GM21423 (cell line): ENCODE measurements at regions not wholly inside any gene's neighbourhood (a gene's known extent, or its start where the extent isn't known, plus 50 kb on each side); places are given as distances from the start of the nearest gene placed in this dataset.
A peak's percentile ranks its signal among the peaks of the same experiment; 100 is the strongest.
"Not testable (repeated sequence)": the region's sequence is repeated elsewhere in the genome, so short reads cannot be mapped to it uniquely, and the experiment has no call there.

Experiments
- ATAC-seq: cut with Tn5 transposase; IDR thresholded peaks from one replicate; pipeline ENCODE4 v1.9.1; 2021; ENCODE audit warnings: mild to moderate bottlenecking, moderate library complexity; ENCODE audit not compliant: unreplicated experiment

DNA sequence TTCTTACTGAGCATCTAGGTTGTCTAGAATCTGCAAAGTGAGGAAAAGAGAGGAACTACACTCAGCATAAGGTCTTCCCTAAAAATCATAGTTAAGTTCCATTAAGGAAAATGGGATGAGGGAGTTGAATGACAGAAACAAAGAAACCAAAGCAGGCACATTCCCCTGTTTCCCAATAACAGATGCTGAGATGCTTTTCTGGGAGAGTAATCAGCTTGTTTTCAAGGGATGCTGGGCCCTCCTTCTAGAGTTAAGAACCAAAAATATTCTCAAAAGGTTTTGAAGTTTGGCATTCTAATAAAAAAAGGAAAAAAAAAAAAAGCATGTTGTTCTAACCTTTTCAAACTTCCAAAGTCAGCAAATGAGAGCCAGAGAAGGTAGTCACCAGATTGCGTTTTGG is 105.2 kb upstream of the ZNF648 start:
- no peak for ATAC-seq

DNA sequence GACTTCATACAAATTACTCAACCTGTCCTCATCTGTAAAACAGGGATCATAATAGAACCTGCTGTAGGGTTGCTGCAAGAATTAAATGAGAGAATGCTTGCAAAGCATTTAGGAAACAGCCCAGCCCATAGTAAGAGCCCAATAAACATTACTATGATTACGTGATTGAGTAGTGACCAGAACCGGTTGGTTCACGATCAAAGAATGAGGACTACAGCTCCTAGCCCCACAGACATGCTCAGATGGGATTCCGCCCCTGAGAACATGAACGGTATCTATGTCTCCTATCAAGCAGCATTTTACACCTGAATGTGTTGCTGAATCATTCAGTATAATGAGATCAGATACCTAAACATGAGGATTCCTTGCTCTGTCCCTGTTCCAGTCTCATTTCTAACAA is 104.8 kb upstream of the ZNF648 start:
- ATAC-seq, result no peak

DNA sequence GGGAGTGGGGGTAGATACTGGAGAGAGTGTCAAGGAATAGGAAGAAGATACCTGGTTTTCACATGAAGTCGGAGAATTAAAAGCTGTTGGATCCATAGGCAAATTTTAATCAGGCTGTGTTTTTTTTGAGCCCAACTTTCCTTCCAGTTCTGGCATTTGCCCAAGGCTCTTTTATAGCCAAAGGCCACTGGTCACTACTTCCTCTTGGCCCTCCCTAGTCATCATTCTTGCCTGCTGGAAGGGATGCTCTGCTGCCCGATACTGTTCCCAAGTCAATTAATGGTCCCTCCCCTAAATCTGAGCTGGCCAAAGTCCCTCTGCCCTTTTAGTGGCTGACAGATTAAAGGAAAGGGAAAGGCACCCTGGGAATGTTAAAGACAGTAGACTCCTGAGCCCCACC is 102.8 kb upstream of the ZNF648 start:
- no peak for ATAC-seq

DNA sequence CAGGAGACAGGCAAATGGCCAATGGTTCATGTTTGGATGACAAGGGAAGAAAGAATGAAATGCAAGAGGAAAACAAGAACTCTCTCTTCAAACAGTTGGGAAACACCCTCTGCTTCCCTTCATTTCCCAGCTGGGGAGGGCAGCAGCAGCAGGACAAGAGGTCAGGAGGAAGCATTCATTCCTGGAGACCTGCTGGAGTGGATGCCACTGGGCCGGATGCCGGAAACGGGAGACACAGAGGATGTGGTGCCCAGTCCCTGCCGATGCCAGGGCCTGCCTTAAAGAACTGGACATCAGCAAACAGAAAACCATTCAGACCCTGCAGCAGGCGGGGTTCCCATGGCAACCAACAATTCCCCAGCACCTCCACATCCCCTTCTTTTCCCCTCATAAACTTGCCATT is 102.3 kb upstream of the ZNF648 start:
- no peak for ATAC-seq

DNA sequence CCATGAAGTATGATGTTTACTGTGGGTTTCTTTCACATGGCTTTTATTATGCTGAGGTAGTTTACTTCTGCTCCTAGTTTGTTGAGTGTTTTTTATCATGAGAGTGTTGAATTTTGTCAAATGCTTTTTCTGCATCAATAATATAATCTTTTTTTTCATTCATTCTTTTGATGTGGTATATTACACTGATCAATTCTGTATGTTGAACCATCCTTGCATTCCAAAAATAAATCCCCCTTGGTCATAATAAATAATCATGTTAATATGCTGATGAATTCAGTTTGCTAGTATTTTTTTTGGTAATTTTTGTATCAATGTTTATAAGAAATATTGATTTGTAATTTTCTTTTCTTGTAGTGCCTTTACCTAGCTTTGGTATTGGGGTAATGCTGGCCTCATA is 97.9 kb upstream of the ZNF648 start:
- no peak for ATAC-seq

DNA sequence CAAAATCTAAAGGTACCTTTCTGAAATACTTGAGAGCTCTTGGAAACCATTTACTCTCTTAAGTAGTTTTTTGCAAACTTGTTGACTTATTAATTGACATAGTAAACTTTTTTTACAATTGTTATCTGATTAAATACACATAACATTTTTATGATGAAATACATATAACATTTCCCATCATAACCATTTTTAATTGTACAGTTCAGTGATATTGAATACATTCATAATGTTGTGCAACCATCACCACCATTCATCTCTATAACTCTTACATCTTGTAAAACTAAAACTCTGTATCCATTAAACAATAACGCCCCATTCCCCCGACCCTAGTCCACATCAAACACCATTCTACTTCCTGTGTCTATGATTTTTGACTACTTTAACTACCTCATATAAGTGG is 95.7 kb upstream of the ZNF648 start:
- ATAC-seq, result no peak

DNA sequence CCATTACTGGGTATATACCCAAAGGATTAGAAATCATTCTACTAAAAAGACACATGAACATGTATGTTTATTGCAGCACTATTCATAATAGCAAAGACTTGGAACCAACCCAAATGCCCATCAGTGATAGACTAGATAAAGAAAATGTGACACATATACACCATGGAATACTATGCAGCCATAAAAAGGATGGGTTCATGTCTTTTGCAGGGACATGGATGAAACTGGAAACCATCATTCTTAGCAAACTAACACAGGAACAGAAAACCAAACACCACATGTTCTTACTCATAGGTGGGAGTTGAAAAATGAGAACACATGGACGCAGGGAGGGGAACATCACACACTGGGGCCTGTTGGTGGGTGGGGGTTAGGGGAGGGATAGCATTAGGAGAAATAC is 92.9 kb upstream of the ZNF648 start:
- not testable (repeated sequence) for ATAC-seq

DNA sequence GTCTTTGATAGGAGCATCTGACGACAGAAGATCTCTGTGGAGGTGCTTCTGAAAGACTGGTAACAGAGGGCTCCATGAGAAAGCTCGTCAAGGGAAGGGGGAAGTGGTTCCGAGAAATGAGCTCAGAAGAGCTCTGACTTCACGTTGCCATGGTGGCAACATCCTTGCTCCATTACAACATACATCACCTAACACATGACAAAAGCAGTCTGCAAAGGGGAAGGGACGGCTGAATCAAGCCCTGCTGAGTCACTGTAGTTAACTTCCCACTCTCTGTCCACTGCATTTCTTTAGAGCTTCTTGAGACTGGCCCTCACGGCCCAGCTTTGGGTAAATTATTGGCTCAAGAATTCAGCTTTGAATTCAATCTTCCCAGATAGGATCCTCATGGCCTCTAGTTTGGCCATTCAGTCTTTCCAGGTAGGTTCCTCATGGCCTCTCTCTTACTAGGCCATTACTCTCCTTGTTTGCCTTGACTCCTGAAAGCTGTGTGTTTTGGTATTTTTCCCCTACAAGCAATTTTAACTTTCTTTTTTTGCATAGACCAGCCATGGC is 88.0 kb upstream of the ZNF648 start:
- no peak for ATAC-seq

DNA sequence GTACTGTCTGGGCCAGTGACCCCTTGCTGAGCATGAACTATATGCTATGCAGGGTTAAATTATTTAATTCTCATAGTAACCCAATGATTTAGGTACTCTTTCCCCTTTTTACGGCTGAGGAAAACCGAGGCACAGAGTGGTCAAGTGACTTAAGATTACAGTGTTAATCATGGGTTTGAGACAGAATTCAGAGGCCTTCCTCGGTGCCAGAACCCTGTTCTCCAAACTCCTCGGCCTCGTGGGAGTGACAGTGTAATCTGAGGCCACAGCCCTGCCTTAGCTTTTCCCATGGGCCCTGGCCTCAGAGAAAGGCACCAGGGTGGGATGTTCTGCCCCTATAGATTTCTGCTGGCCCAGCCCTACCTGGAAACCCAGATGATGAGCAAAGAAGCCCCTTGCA is 86.4 kb upstream of the ZNF648 start:
- ATAC-seq, result no peak

DNA sequence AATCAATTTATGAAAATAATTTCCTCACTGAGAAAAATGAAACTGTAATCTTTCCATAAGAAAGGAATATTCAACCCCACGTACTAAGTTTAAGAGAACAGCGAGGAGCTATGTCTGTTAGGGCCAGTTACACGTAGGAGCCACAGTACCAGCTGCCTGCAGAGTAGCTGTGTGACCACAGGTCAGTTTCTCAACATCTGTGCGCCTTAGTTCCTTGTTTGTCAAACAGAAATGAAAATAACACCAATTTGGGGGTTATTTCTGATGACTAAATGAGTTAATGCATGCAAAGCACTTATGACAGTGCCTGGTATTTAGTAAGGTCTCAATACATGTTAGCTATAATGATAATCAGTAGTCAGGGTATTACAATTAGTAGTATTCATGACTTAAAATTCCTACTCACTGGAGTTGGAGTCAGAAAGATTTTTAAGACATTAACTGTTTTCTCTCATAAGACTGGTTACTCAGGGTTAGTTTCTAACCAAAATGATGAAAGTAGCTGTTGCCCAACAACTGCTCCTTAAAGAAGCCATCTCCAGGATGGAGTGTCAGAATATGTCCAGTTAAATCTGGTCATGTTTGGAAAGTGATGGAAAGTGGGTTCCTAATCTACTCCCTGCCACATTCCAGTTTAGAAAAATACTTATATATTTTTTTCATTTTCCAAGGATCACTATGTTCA is 85.8 kb upstream of the ZNF648 start:
- peak; percentile 89 for ATAC-seq

DNA sequence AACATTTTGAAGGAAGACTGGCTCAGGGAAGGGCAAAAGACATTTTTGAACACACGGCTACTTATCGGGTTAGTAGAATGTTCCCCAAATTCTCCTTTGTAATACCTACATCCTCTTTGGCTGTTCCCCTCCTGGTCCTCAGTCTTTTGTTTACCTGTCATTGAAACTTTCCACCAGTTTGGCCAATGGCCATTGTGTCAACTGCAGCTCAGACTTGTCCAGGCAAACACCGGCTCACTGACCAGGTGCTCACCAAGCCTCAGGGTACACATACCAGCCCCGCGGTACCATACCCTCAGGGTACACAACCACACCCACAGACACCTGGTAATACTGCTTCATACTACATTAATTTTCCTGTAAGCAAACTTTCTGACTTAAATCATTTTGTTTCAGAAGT is 84.8 kb upstream of the ZNF648 start:
- no peak for ATAC-seq

DNA sequence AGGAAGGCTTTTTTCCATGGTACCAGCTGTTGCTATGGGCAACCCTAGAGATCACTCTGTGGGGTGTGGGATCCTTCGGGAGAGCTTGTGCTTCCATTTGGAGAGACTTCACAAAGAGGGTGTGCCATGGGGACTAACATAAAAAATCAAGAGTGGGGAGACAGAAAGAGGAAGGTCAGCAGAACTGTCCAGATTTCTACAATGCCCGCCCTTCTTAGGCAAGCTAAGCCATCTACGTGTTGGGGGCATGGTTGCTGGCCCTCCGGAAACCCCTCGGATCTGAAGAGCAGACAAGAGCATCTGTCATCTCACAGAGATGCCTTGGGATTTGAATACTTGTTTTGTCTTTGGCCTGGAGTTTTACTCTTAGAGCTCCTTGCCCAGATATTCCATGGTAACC is 83.9 kb upstream of the ZNF648 start:
- ATAC-seq, result no peak

DNA sequence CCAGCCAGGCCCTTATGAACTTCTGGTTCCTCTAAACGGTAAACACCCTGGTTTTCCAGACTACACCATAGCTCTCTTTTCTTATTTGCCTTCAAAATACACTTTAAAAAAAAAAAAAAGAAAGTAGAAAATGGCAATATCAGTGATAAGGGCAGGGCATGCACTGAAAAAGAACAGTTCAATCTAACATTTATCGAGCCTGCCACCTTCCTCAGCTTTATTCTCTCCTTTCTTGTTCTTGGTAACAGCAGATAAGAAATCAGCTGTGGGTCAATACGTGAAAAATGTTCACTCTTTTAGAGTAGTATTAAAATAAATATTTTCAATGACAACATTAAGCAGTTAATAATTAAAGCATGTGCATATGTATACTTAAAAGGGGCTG is 83.1 kb upstream of the ZNF648 start:
- ATAC-seq, result no peak

DNA sequence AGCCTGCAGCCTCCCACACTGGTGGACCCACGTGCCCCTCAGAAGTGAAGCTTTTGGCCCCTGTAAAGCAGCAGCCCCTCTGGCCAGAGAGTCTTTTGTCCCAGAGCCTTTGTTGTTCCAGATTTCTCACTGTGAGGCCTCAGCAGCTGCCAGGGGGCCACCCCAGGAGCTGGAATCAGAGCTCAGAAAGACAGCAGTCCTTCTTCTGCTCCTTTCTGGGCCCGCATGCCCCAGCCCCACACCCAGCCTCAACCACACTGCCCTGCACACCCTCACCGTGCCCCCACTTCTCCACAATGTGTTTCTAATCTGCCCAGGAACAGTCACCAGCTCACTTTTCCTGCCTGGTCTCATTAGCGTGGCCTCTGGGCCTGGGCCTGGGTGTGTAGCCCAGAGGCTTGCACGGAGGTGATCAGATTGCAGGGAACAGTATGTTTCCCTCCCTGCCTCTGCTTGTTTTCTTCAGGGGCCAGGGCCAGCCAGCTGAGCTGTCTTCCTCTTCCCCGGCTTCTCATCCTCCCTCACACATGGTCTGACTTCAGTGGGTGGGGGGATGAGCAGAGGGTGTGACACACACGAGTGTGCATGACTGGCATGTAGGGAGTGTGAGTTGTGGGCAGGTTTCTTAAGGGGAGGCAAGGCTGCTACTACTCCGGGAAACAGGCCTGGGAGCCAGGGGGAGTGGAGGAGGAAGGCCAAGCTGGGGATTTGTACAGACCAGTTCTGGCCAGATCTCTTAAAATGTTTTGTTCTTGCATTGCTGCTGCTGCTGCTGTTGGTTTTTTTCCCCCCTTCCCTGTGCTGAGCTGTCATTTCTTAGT is 82.5 kb upstream of the ZNF648 start:
- ATAC-seq, result no peak

DNA sequence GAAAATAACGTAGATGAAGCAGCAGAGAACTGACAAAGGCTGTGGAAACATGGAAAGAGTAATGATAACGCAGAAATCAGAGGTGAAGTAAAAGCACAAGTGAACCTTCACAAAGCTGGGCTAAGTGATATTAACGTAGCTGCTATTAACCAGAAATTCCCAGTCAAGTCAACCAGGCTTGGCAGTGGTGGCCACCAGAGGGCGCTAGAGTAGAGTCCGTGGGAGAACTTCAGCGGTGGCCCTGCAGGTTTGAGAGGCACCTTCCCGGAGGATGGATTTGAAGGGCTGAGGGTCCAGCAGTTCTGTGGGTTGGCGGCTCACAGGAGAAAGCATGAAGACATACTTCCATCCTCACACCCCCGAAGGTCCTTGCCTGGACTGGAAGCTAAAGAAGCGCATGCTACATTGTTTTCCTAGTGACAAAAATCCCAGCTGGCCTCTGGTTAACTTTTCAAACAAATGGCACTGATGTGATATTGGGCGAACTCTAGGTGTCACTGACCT is 81.7 kb upstream of the ZNF648 start:
- no peak for ATAC-seq

DNA sequence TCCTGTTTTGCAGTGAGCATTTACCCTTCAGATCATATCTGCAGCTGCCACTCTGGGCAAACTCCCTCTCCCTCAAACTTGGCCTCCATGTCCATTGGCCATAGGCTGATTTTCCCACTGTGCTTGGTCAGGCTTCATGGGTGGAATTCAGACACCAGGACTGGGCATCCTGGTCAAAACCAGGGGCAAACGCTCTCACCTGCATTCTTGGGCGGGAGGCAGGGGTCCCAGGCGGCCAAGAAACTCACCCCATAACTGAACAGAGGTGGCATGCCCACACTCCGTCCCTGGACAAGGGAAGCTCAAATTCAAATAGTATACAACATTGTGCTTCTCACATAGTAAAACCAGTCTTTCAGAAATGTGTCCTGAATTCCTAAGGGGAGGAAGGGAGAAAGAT is 81.1 kb upstream of the ZNF648 start:
- ATAC-seq, result no peak

DNA sequence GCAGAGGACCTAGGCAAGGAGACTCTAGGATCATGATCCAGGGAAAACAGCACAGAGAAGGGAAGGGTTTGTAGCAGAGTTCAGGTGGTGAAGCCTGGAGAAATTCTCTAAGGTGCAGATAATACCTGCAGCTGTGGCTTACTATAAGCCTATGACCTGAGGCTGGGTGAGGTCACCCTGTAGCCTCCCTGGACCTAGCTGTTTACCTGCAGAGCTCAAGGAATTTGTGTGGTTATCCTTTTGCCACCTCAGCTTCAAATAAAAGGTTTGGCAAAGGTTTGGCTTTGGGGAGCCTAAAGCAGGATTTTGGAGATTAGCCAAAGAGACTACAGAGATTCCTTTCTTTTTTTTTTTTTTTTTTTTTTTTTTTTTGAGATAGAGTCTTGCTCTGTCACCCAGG is 79.5 kb upstream of the ZNF648 start:
- ATAC-seq, result no peak

DNA sequence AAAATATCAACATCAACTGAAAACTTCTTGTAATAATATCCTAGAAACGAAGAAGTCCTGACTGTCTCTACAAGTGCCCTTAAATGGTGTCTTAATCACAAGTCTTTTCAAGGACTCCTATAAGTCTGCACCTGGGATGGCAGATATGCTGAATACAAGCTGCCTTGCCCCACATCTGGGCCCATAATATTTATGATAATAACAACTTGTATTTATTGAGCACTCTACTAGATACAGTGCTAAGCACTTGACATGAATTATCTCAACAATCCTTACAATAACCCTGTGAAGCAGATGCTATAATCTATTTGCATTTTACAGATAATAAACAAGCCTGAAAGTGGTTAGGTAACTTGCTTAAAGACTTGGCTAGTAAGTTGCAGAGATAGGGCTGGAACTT is 78.0 kb upstream of the ZNF648 start:
- no peak for ATAC-seq

DNA sequence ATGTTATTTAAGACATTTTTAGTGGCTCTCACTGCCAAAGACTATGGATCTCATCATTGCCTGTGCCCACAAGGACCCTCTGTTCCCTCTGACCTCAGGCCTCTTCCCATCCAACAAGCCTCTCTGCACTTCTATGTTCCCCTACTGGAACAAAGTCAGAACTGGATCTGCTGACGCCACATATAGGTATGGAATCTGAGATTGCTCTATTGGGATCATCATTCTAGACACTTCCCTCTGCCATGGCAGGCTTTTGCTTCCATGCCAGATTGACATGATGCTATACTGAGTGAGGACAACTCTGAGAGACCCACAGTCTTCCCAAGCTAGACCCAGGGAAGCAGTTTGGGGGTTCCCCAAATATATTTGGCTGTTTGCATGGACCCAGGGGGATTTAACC is 76.0 kb upstream of the ZNF648 start:
- ATAC-seq, result no peak

DNA sequence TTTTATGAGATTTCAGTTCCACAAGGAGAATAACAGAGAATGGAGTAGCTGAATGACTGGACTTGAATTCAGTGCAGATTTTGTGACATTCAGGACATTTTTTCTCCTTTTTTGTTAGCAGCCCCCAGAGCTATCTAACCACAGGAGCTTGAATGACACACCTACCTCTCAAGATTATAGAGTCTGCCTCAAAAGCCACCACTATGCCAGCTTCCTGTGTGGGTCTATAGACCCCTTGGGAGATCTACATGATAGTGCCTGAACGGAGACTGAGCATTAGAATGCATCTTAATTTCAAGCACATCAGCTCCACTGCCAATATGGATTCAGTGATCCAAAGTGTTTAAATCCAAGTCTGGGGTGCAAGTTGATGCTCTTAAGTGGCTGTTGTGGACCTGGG is 74.4 kb upstream of the ZNF648 start:
- no peak for ATAC-seq

DNA sequence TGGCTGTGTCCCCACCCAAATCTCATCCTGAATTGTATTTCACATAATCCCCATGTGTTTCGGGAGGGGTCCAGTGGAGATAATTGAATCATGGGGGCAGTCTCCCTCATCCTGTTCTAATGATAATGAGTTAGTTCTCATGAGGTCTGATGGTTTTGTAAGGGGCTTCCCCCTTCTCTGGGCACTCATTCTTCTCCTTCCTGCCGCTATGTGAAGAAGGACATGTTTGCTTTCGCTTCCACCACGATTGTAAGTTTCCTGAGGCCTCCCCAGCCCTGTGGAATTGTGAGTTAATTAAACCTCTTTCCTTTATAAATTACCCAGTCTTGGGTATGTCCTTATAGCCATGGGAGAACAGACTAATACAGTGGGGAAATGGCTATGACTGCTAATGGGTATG is 72.7 kb upstream of the ZNF648 start:
- no peak for ATAC-seq

DNA sequence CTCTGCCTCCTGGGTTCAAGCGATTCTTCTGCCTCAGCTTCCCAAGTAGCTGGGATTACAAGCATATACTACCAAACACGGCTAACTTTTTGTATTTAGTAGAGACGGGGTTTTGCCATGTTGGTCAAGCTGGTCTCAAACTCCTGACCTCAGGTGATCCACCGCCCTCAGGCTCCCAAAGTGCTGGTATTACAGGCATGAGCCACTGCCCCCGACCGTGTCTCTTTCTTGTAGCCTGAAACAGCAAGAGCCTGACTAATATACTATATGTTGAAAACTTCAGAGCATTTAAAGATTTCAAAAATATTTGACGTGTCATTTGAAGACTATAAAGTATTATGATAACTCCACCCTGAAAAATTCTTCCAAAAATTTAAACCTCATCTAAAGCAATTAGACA is 71.7 kb upstream of the ZNF648 start:
- no peak for ATAC-seq
